ENCODE measurements at regions not wholly inside any gene's neighbourhood (a gene's known extent, or its start where the extent isn't known, plus 50 kb on each side); places are given as distances from the start of the nearest gene placed in this dataset.

GRCh38 chr1:4341421-4341820 is 313.0 kb upstream of the AJAP1 start:
- TF ChIP-seq, protein P1, sequence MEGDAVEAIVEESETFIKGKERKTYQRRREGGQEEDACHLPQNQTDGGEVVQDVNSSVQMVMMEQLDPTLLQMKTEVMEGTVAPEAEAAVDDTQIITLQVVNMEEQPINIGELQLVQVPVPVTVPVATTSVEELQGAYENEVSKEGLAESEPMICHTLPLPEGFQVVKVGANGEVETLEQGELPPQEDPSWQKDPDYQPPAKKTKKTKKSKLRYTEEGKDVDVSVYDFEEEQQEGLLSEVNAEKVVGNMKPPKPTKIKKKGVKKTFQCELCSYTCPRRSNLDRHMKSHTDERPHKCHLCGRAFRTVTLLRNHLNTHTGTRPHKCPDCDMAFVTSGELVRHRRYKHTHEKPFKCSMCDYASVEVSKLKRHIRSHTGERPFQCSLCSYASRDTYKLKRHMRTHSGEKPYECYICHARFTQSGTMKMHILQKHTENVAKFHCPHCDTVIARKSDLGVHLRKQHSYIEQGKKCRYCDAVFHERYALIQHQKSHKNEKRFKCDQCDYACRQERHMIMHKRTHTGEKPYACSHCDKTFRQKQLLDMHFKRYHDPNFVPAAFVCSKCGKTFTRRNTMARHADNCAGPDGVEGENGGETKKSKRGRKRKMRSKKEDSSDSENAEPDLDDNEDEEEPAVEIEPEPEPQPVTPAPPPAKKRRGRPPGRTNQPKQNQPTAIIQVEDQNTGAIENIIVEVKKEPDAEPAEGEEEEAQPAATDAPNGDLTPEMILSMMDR (IDR thresholded peaks at IDR 0.05): no peak
- DNase-seq: no peak
- no peak overlapping the region for H3K4me3 ChIP-seq
- H3K9me3 ChIP-seq: no peaks in the 10 kb centered on the region
- intact Hi-C loops (cut with DNase I, micrococcal nuclease): no loop called here
- no peaks in the 10 kb centered on the region for H3K36me3 ChIP-seq (ENCODE audit: low read depth)
- ATAC-seq: no peak
- H3K4me1 ChIP-seq (ENCODE audit: low read depth): no peaks in the 10 kb centered on the region

DNA sequence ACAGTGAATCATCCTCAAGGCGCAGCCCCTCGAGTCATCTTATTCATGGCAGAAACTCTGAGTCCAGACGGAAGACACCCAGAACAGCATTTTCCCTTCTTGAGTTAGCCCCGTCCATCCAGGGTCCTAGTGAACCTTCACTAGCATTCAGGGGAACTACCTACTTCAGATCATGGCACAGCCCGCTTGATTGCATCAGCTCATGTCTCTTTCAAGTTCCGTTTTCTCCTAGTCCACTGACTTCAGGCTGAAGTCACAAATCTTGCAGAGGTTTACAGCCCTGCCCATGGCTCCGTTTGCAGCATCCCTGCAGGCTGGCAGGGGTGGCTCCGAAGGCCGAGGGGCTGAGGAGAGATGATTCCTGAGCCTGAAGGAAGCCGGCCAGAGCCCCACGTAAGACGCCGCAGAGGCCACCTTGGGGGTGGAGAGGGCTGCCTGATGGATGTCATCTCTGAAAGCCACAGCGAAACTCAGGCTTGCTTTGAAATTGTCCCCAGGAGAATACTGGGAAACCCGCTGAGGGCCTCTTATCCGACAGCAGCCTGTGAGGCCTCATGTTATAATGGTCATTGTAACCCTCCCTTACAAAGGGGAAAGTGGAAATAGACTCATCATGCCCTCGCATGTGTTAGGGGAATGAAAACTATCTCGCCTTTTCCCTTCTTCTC is 310.2 kb upstream of the AJAP1 start:
- Histone ChIP-seq H3K36me3 (ENCODE audit: low read depth) (no peaks in the 10 kb centered on the region), H3K9me3 (no peaks in the 10 kb centered on the region), H3K4me3 (no peak overlapping the region), H3K4me1 (ENCODE audit: low read depth) (no peaks in the 10 kb centered on the region)
- no peak for ATAC-seq
- TF ChIP-seq, protein P1 (IDR thresholded peaks at IDR 0.05): no peak
- intact Hi-C loops (cut with DNase I, micrococcal nuclease): no loop called here
- no peak for DNase-seq

DNA sequence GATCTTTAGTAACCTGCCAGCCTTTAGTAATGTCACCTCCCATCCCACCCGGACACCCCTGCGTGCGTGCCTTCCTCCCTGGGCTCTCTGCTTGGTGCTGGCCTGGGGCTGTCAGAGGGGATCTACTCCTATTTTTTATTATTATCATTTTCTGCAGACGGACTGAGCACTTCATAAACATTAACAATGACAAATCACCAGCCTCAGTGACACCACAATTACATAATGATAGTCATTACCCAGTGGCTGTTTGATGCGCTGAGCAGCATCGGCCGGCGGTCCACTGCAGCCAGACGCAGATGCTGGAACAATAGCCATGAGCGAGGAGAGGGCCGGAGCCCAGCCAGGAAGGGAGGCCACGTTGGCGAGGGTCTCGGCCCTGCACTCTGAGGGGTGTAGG is 309.3 kb upstream of the AJAP1 start:
- Histone ChIP-seq H3K4me3 (no peak overlapping the region), H3K9me3 (no peaks in the 10 kb centered on the region), H3K36me3 (ENCODE audit: low read depth) (no peaks in the 10 kb centered on the region), H3K4me1 (ENCODE audit: low read depth) (no peaks in the 10 kb centered on the region)
- intact Hi-C loops (cut with DNase I, micrococcal nuclease): no loop called here
- ATAC-seq (no peak), DNase-seq (no peak)
- TF ChIP-seq, protein P1 (IDR thresholded peaks at IDR 0.05): no peak

GRCh38 chr1:4346131-4346530 is 308.3 kb upstream of the AJAP1 start:
- TF ChIP-seq, protein P1 (IDR thresholded peaks at IDR 0.05): no peak
- intact Hi-C loops (cut with DNase I, micrococcal nuclease): no loop called here
- ATAC-seq: no peak
- Histone ChIP-seq H3K36me3 (ENCODE audit: low read depth) (no peaks in the 10 kb centered on the region), H3K4me1 (ENCODE audit: low read depth) (no peaks in the 10 kb centered on the region), H3K4me3 (no peak overlapping the region), H3K9me3 (no peaks in the 10 kb centered on the region)
- no peak for DNase-seq

DNA sequence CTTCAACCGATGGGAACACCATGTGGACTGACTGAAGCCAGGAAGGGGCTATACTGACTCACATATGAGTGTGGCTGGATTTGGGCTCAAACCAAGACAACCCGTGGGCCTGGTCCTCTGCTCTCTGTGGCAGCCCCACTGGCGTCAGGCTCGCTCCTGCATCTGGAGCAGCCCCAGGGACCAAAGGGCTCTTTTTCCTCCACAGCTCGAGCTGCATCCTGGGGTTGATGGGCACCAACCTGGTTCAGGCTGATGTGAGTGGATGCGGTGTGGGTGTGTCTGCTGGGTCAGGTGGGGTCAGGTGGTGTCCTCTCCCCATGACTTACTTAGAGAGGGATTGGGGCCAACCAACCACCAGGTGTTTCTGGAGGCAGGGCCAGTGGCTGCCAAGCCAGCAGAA is 303.0 kb upstream of the AJAP1 start:
- H3K9me3 ChIP-seq: no peaks in the 10 kb centered on the region
- TF ChIP-seq, protein P1 (IDR thresholded peaks at IDR 0.05): no peak
- intact Hi-C loops (cut with DNase I, micrococcal nuclease): no loop called here
- H3K4me1 ChIP-seq (ENCODE audit: low read depth): no peaks in the 10 kb centered on the region
- no peak overlapping the region for H3K4me3 ChIP-seq
- DNase-seq: no peak
- no peaks in the 10 kb centered on the region for H3K36me3 ChIP-seq (ENCODE audit: low read depth)
- no peak for ATAC-seq

Measured in mucosa of descending colon (tissue), 3 donors.